Epithelial cell of esophagus (primary cell): ENCODE measurements at regions not wholly inside any gene's neighbourhood (a gene's known extent, or its start where the extent isn't known, plus 50 kb on each side); places are given as distances from the start of the nearest gene placed in this dataset.

ENCODE experiments used
- DNase-seq: peaks from one replicate; pipeline ENCODE4 v3.0.0; 2010; ENCODE audit warnings: low read depth
- H3K4me3 ChIP-seq: 2 replicates; pipeline ENCODE4 v1.5.1; 2011; ENCODE audit warnings: mild to moderate bottlenecking, low read length, control low read depth
- CTCF ChIP-seq: IDR thresholded peaks from 2 replicates; pipeline ENCODE4 v1.5.1; 2011; ENCODE audit warnings: low read depth, mild to moderate bottlenecking, low read length, control low read depth, inconsistent platforms; ENCODE audit not compliant: insufficient read depth; ENCODE audit errors: missing control alignments

- no peak overlapping the region for H3K4me3 ChIP-seq
- no peak for TF ChIP-seq CTCF
- peak; percentile 26 for DNase-seq
Observed at GRCh38 chr11:28400331-28401100, 292.3 kb downstream of the METTL15 start.

- no peak overlapping the region for H3K4me3 ChIP-seq
- no peak for DNase-seq
- no peak for TF ChIP-seq CTCF
Observed at GRCh38 chr11:28393348-28393747, 285.2 kb downstream of the METTL15 start.

GRCh38 chr11:28384418-28384817 is 276.2 kb downstream of the METTL15 start:
- DNase-seq, result peak; percentile 75
- TF ChIP-seq CTCF, result no peak
- H3K4me3 ChIP-seq, result no peak overlapping the region

- H3K4me3 ChIP-seq, result no peak overlapping the region
- DNase-seq, result no peak
- no peak for TF ChIP-seq CTCF
Observed at GRCh38 chr11:28383456-28383855, 275.3 kb downstream of the METTL15 start.
